OCI-LY7 (cell line): ENCODE measurements at regions not wholly inside any gene's neighbourhood (a gene's known extent, or its start where the extent isn't known, plus 50 kb on each side); places are given as distances from the start of the nearest gene placed in this dataset.
"Not testable (repeated sequence)": the region's sequence is repeated elsewhere in the genome, so short reads cannot be mapped to it uniquely, and the experiment has no call there.

Source experiments
- BruUV-seq: library from RNA; stranded (reverse); fragments of 400-500 nt; replicated peaks from 2 replicates; lab custom pipeline; 2021; lab: Mats Ljungman, UMichigan
- CTCF ChIA-PET: fragments of 300-600 bp; sonication (Branson Sonifier 250); formaldehyde crosslinking; loops from one replicate; lab custom pipeline; 2022; ENCODE audit warnings: antibody characterized with exemption; ENCODE audit not compliant: unreplicated experiment; lab: Charles Lee
- POLR2A ChIA-PET: fragments of 300-600 bp; sonication (Branson Sonifier 250); formaldehyde crosslinking; loops from one replicate; lab custom pipeline; 2022; ENCODE audit warnings: antibody characterized with exemption; lab: Charles Lee
- DNase-seq: peaks from one replicate; pipeline ENCODE4 v3.0.0-alpha.2; 2015; ENCODE audit warnings: low spot score
- H2AFZ ChIP-seq: fragments of 200-600 bp; sonication (generic), shearing (Covaris generic); 2 replicates; pipeline ENCODE4 v1.6.1; 2014; ENCODE audit warnings: mild to moderate bottlenecking, antibody characterized with exemption, low read length, moderate library complexity
- H3K27ac ChIP-seq: fragments of 200-600 bp; sonication (generic); 2 replicates; pipeline ENCODE4 v1.5.1; 2014; ENCODE audit warnings: mixed run types, low read depth, mild to moderate bottlenecking, moderate library complexity, low read length, inconsistent platforms; ENCODE audit not compliant: poor library complexity, severe bottlenecking
- H3K36me3 ChIP-seq: fragments of 200-600 bp; sonication (generic); 2 replicates; pipeline ENCODE4 v1.6.1; 2014; ENCODE audit warnings: mild to moderate bottlenecking, antibody characterized with exemption, low read length, moderate library complexity, mixed read lengths; ENCODE audit not compliant: insufficient read depth
- H3K4me1 ChIP-seq: fragments of 200-600 bp; sonication (generic); 2 replicates; pipeline ENCODE4 v1.5.1; 2014; ENCODE audit warnings: mild to moderate bottlenecking, low read length; ENCODE audit not compliant: insufficient read depth, poor library complexity, severe bottlenecking
- H3K4me2 ChIP-seq: fragments of 200-600 bp; sonication (generic); 2 replicates; pipeline ENCODE4 v1.6.1; 2014; ENCODE audit warnings: mild to moderate bottlenecking, low read length
- H3K4me3 ChIP-seq: fragments of 200-600 bp; sonication (generic); 2 replicates; pipeline ENCODE4 v1.5.1; 2014; ENCODE audit warnings: mild to moderate bottlenecking, low read depth, low read length; ENCODE audit not compliant: poor library complexity, severe bottlenecking
- H3K79me2 ChIP-seq: fragments of 200-600 bp; sonication (generic); 2 replicates; pipeline ENCODE4 v1.6.1; 2016; ENCODE audit warnings: low read depth, mild to moderate bottlenecking, low read length, moderate library complexity, mixed read lengths; ENCODE audit not compliant: insufficient read depth
- H3K9me2 ChIP-seq: fragments of 200-600 bp; sonication (generic); 2 replicates; pipeline ENCODE4 v1.6.1; 2016; ENCODE audit warnings: mild to moderate bottlenecking, low read length, mixed read lengths; ENCODE audit not compliant: insufficient read depth
- H3K9me3 ChIP-seq: fragments of 200-600 bp; sonication (generic); 2 replicates; pipeline ENCODE4 v1.6.1; 2014; ENCODE audit warnings: mild to moderate bottlenecking, mixed run types, low read length, mixed read lengths
- H4K20me1 ChIP-seq: fragments of 200-600 bp; sonication (generic); 2 replicates; pipeline ENCODE4 v1.6.1; 2014; ENCODE audit warnings: mild to moderate bottlenecking, antibody characterized with exemption, low read length, moderate library complexity, mixed read lengths; ENCODE audit not compliant: insufficient read depth
- intact Hi-C: fragments of 100-400 bp; cut with micrococcal nuclease; formaldehyde crosslinking; loops from one replicate; pipeline ENCODE4 v1.10.0; 2022; ENCODE audit not compliant: unreplicated experiment

DNA sequence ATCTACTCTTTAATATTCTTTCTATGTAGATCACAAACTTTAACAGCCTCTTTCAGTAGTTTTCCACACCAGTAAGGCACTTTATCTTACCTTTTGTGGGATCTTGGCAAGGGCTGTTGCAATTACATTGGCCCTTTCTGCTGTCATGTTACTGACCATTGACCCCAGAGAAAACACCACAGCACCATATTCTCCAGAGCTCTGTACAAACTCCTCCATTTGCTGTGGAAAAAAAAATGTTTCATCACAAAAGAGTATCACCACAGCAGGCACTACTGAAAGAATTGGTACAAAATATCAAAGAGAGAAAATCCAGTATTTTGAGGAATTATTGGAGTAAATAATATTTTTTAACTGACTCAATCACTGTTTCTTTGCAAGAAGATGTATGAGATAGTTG lies 62.3 kb upstream of the UGT2A3 start:
- BruUV-seq, CTCF ChIA-PET, DNase-seq, H4K20me1 ChIP-seq, H3K79me2 ChIP-seq, H3K36me3 ChIP-seq, H3K27ac ChIP-seq, H3K4me2 ChIP-seq, H3K4me1 ChIP-seq, H3K4me3 ChIP-seq, H3K9me2 ChIP-seq, H3K9me3 ChIP-seq, H2AFZ ChIP-seq, intact Hi-C loops: not testable (repeated sequence)
- POLR2A ChIA-PET, result interaction anchor here (0.7 kb wide), 1 partner anchor 47 kb away, joined by 3 read pairs; no protein-coding TSS in a partner anchor

- BruUV-seq, H3K4me2 ChIP-seq, CTCF ChIA-PET, intact Hi-C loops, H3K4me3 ChIP-seq, H3K79me2 ChIP-seq, H4K20me1 ChIP-seq, H3K9me3 ChIP-seq, H3K9me2 ChIP-seq, H3K4me1 ChIP-seq, H3K27ac ChIP-seq, H2AFZ ChIP-seq, DNase-seq, H3K36me3 ChIP-seq: not testable (repeated sequence)
- POLR2A ChIA-PET, result interaction anchor here (0.6 to 0.9 kb wide), 2 partner anchors 9 to 1005 kb away, joined by 3 to 4 read pairs; no protein-coding TSS in a partner anchor
Observed at GRCh38 chr4:69017986-69018385, 66.4 kb upstream of the UGT2A3 start.

GRCh38 chr4:69019538-69020461 lies 68.2 kb upstream of the UGT2A3 start:
- CTCF ChIA-PET, H3K4me3 ChIP-seq, DNase-seq, H3K4me2 ChIP-seq, H3K9me3 ChIP-seq, POLR2A ChIA-PET, H3K9me2 ChIP-seq, H3K36me3 ChIP-seq, H3K79me2 ChIP-seq, H4K20me1 ChIP-seq, intact Hi-C loops, H2AFZ ChIP-seq, H3K27ac ChIP-seq, BruUV-seq, H3K4me1 ChIP-seq: not testable (repeated sequence)

DNA sequence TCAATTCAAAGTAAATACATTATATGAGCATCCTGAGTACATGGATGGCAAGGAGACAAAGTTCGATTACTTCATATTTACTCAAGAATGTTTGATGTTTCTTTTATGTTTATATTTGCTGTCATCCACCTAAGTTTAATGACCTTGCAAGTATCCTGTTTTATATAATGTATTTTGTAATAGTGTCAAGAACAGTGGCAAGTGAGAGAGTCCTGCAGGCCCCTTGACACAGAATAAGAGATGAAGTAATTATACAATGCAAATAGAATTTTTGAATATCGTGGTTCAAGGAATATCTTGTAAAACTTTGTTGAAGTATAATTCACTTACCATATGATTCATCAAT lies 68.8 kb upstream of the UGT2A3 start:
- H3K4me3 ChIP-seq, H3K79me2 ChIP-seq, BruUV-seq, H3K4me2 ChIP-seq, H3K9me2 ChIP-seq, POLR2A ChIA-PET, H3K36me3 ChIP-seq, H4K20me1 ChIP-seq, CTCF ChIA-PET, DNase-seq, H3K4me1 ChIP-seq, H3K27ac ChIP-seq, H3K9me3 ChIP-seq, intact Hi-C loops, H2AFZ ChIP-seq: not testable (repeated sequence)
